Endodermal cell (in vitro differentiated cells): ENCODE measurements at regions not wholly inside any gene's neighbourhood (a gene's known extent, or its start where the extent isn't known, plus 50 kb on each side); places are given as distances from the start of the nearest gene placed in this dataset.

Experiments used
- DNase-seq: peaks from one replicate; pipeline ENCODE4 v3.0.0-alpha.2; 2017
- H3K27ac ChIP-seq: 2 replicates; pipeline ENCODE4 v1.5.1; 2013; ENCODE audit warnings: mild to moderate bottlenecking, low read depth, low read length, moderate library complexity
- H3K27me3 ChIP-seq: 2 replicates; pipeline ENCODE4 v1.6.1; 2013; ENCODE audit warnings: mild to moderate bottlenecking, low read length, moderate library complexity; ENCODE audit not compliant: insufficient read depth, control insufficient read depth, poor library complexity, severe bottlenecking
- H3K36me3 ChIP-seq: 2 replicates; pipeline ENCODE4 v1.7.0; 2013; ENCODE audit warnings: mild to moderate bottlenecking, low read length, moderate library complexity; ENCODE audit not compliant: control insufficient read depth, insufficient read depth
- H3K4me1 ChIP-seq: one replicate; pipeline ENCODE4 v1.7.0; 2013; ENCODE audit warnings: low read length; ENCODE audit not compliant: control insufficient read depth, insufficient read depth
- H3K4me3 ChIP-seq: 2 replicates; pipeline ENCODE4 v1.5.1; 2013; ENCODE audit warnings: mild to moderate bottlenecking, low read length, moderate library complexity
- H3K9ac ChIP-seq: 2 replicates; pipeline ENCODE4 v1.6.1; 2013; ENCODE audit warnings: mild to moderate bottlenecking, low read length, moderate library complexity; ENCODE audit not compliant: poor library complexity, severe bottlenecking; ENCODE audit errors: extremely low read depth
- H3K9me3 ChIP-seq: 2 replicates; pipeline ENCODE4 v1.6.1; 2013; ENCODE audit warnings: mild to moderate bottlenecking, low read length, moderate library complexity; ENCODE audit not compliant: control insufficient read depth
- H3K27ac Mint-ChIP-seq: 2 replicates; pipeline ENCODE4 v1.8.0; 2020; ENCODE audit warnings: mixed read lengths
- H3K27me3 Mint-ChIP-seq: 2 replicates; pipeline ENCODE4 v1.8.0; 2021; ENCODE audit warnings: mild to moderate bottlenecking, mixed read lengths; ENCODE audit not compliant: insufficient read depth
- H3K36me3 Mint-ChIP-seq: 2 replicates; pipeline ENCODE4 v1.8.0; 2020; ENCODE audit warnings: low read depth, mixed read lengths
- H3K4me1 Mint-ChIP-seq: 2 replicates; pipeline ENCODE4 v1.8.0; 2020; ENCODE audit warnings: mixed read lengths
- H3K4me3 Mint-ChIP-seq: 2 replicates; pipeline ENCODE4 v1.8.0; 2020; ENCODE audit warnings: mild to moderate bottlenecking, moderate library complexity, mixed read lengths
- H3K9me3 Mint-ChIP-seq: 2 replicates; pipeline ENCODE4 v1.8.0; 2020; ENCODE audit warnings: mild to moderate bottlenecking, mixed read lengths
- WGBS, 2 experiments: methylation state at CpG; one replicate each; pipeline versions ENCODE4 v1.1.5 to v1.1.7; 2013; ENCODE audit warnings: missing lambda C conversion rate in 2 of 2, mixed read lengths in 1 of 2; ENCODE audit not compliant: insufficient coverage in 1 of 2, insufficient read length in 1 of 2; 5-methylcytosine and 5-hydroxymethylcytosine counted together
- TF ChIP-seq, protein P1 (sequence below): fragments of 200-600 bp; sonication (generic); conservative IDR thresholded peaks from 2 replicates; pipeline ENCODE4 v1.5.0; 2021; ENCODE audit warnings: antibody characterized with exemption, mild to moderate bottlenecking

DNA sequence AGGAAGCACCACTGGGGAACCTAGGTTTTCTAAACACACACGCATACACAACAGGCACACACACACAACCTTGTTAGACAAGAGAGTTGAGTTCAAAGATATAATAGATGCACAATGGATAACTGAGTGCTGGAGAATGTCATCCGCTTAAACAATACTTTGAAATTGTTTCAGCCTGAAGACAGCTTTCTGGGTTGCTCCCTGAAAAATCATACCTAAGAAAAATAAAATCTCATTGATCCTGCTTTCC is 126.1 kb downstream of the TMEM161B start:
- no peak overlapping the region for H3K4me3 Mint-ChIP-seq
- H3K4me1 Mint-ChIP-seq, result peaks cover 14% of the 10 kb centered on the region
- DNase-seq, result no peak
- TF ChIP-seq, protein P1, sequence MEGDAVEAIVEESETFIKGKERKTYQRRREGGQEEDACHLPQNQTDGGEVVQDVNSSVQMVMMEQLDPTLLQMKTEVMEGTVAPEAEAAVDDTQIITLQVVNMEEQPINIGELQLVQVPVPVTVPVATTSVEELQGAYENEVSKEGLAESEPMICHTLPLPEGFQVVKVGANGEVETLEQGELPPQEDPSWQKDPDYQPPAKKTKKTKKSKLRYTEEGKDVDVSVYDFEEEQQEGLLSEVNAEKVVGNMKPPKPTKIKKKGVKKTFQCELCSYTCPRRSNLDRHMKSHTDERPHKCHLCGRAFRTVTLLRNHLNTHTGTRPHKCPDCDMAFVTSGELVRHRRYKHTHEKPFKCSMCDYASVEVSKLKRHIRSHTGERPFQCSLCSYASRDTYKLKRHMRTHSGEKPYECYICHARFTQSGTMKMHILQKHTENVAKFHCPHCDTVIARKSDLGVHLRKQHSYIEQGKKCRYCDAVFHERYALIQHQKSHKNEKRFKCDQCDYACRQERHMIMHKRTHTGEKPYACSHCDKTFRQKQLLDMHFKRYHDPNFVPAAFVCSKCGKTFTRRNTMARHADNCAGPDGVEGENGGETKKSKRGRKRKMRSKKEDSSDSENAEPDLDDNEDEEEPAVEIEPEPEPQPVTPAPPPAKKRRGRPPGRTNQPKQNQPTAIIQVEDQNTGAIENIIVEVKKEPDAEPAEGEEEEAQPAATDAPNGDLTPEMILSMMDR, result no peak
- Histone ChIP-seq H3K9ac (no peak overlapping the region), H3K4me3 (peak overlapping the region; percentile 42), H3K27me3 (peaks cover 90% of the 10 kb centered on the region), H3K36me3 (no peaks in the 10 kb centered on the region), H3K4me1 (no peaks in the 10 kb centered on the region), H3K9me3 (no peaks in the 10 kb centered on the region), H3K27ac (peak overlapping the region; percentile 93)
- WGBS, 2 experiments, result 29 to 43% methylated on average over 1 to 2 of the region's 2 CpGs
- no peaks in the 10 kb centered on the region for H3K36me3 Mint-ChIP-seq
- H3K27ac Mint-ChIP-seq, result no peak overlapping the region
- no peaks in the 10 kb centered on the region for H3K9me3 Mint-ChIP-seq
- peaks cover 13% of the 10 kb centered on the region for H3K27me3 Mint-ChIP-seq

DNA sequence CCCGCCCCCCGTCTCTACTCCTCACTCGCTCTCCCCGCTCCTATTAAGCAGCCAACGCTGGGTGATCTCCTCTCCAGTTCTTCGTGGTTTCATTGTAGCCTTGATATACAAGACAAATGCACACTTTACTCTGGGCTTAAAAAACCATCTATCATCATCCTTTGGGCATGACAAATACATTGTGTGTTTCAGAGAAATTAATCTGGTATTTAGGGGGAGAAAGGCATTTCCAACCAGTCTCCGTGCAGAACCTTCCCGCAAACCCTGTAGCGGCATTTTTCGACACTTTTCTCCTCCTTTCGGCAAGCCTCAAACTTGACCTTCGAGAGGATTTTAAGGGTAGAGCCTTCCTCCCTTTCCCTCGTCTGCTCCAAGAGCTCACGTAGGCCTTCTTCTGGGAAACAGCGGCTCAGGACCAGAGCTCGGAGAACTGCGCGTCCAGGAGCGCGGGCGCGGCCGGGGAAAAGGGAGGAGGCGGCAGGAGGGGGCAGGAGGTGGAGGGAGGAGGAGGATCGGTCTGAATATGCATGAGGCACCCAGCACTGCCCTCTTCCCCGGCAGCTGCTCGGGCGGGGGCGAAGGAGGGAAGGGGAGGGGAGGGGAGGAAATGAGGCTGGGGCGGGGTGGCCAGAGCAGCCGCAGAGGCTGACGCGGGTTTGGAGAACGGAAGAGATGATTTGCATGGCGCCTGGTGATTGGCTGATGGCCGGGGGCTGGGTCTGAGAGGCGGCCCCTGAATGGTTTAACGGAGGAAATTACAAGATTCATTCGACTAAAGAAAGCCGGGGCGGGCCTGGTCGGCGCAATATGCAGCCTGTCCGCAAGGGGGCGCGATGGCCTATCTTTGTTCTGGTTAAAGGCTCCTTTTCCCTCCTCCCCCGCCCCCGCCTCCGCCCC is 127.5 kb downstream of the TMEM161B start:
- H3K27me3 ChIP-seq, result peaks cover 75% of the 10 kb centered on the region
- 0% methylated on average over 5 to 43 of the region's 49 CpGs for WGBS, 2 experiments
- H3K27ac ChIP-seq, result peak overlapping the region; percentile 89
- no peaks in the 10 kb centered on the region for H3K36me3 ChIP-seq
- TF ChIP-seq, protein P1, result peak; percentile 86
- H3K9ac ChIP-seq, result peak overlapping the region; percentile 34
- H3K9me3 ChIP-seq, result no peaks in the 10 kb centered on the region
- no peaks in the 10 kb centered on the region for H3K4me1 ChIP-seq
- H3K4me3 ChIP-seq, result peak overlapping the region; percentile 86
- Mint-ChIP-seq H3K9me3 (no peaks in the 10 kb centered on the region), H3K27me3 (peaks cover 7% of the 10 kb centered on the region), H3K4me1 (peaks cover 13% of the 10 kb centered on the region), H3K27ac (no peak overlapping the region), H3K36me3 (no peaks in the 10 kb centered on the region), H3K4me3 (no peak overlapping the region)
- peak; percentile 99 for DNase-seq

GRCh38 chr5:88140396-88140855 is 128.2 kb downstream of the TMEM161B start:
- no peak overlapping the region for H3K27ac Mint-ChIP-seq

More at GRCh38 chr5:88140396-88140855, 128.2 kb downstream of the TMEM161B start:
- H3K4me3 ChIP-seq, result peak overlapping the region; percentile 86
- peaks cover 68% of the 10 kb centered on the region for H3K27me3 ChIP-seq
- H3K9ac ChIP-seq, result no peak overlapping the region
- Mint-ChIP-seq H3K27me3 (peaks cover 7% of the 10 kb centered on the region), H3K4me3 (no peak overlapping the region), H3K36me3 (no peaks in the 10 kb centered on the region), H3K4me1 (peaks cover 7% of the 10 kb centered on the region), H3K9me3 (no peaks in the 10 kb centered on the region)
- no peaks in the 10 kb centered on the region for H3K9me3 ChIP-seq
- TF ChIP-seq, protein P1, result no peak
- peak; percentile 92 for DNase-seq
- no peaks in the 10 kb centered on the region for H3K36me3 ChIP-seq
- H3K4me1 ChIP-seq, result no peaks in the 10 kb centered on the region
- peak overlapping the region; percentile 89 for H3K27ac ChIP-seq
- WGBS, 2 experiments, result 15 to 25% methylated on average over 11 to 15 of the region's 15 CpGs
